Stimulated activated effector memory CD8-positive, alpha-beta T cell treated with anti-CD3 and anti-CD28 coated beads, Interleukin-12 subunit alpha, Interleukin-12 subunit beta, amount 100 ng/mL, for 72 hours (primary cell): ENCODE measurements at regions not wholly inside any gene's neighbourhood (a gene's known extent, or its start where the extent isn't known, plus 50 kb on each side); places are given as distances from the start of the nearest gene placed in this dataset.
"Not testable (repeated sequence)": the region's sequence is repeated elsewhere in the genome, so short reads cannot be mapped to it uniquely, and the experiment has no call there.

Source experiments
- ATAC-seq: fragments of 150-1000 bp; cut with Tn5 transposase; 2 replicates; pipeline ENCODE4 v1.10.0; 2021
- DNase-seq, 2 donors: peaks; one replicate each; pipeline ENCODE4 v3.0.0; 2021 to 2022; ENCODE audit warnings: low spot score in 2 of 2
- H3K27ac Mint-ChIP-seq: one replicate; pipeline ENCODE4 v1.8.0; 2022; ENCODE audit warnings: mild to moderate bottlenecking, mixed read lengths
- H3K36me3 Mint-ChIP-seq: one replicate; pipeline ENCODE4 v1.8.0; 2022; ENCODE audit warnings: mild to moderate bottlenecking, mixed read lengths
- H3K4me1 Mint-ChIP-seq: one replicate; pipeline ENCODE4 v1.8.0; 2022; ENCODE audit warnings: mixed read lengths
- H3K4me3 Mint-ChIP-seq: one replicate; pipeline ENCODE4 v1.8.0; 2022; ENCODE audit warnings: mild to moderate bottlenecking, mixed read lengths
- H3K9me3 Mint-ChIP-seq: one replicate; pipeline ENCODE4 v1.8.0; 2022; ENCODE audit warnings: mixed read lengths

DNA sequence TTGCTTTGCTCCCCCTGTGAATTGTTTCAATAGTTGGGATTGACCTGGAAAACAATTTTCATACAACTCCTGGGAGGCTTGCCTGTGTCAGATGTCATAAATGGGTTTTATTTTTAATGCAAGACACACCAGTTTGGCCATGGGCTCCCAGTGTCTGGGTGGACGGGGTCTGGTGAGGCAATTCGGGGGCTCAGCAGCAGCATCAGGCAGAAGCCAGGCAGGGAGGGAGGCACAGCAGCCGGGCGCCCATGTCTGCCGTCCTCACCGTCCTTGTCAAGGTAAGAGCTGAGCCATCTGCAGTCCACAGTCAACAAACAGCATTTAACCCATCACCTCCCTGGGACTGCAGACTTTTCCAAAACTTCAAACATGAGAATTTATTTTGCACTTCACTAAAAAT, 150.6 kb downstream of the NPIPB11 start:
- not testable (repeated sequence) for H3K4me1 Mint-ChIP-seq, H3K9me3 Mint-ChIP-seq, ATAC-seq, H3K36me3 Mint-ChIP-seq, H3K27ac Mint-ChIP-seq, DNase-seq, H3K4me3 Mint-ChIP-seq

GRCh38 chr16:29255496-29255796, 151.1 kb downstream of the NPIPB11 start:
- H3K36me3 Mint-ChIP-seq, H3K4me3 Mint-ChIP-seq, DNase-seq, H3K4me1 Mint-ChIP-seq, H3K9me3 Mint-ChIP-seq, H3K27ac Mint-ChIP-seq, ATAC-seq: not testable (repeated sequence)

GRCh38 chr16:29254676-29255495, 151.6 kb downstream of the NPIPB11 start:
- Mint-ChIP-seq H3K36me3 (no peaks in the 10 kb centered on the region), H3K4me1 (no peaks in the 10 kb centered on the region), H3K27ac (no peak overlapping the region), H3K4me3 (no peak overlapping the region), H3K9me3 (no peaks in the 10 kb centered on the region)
- no peak for ATAC-seq
- no peak for DNase-seq

DNA sequence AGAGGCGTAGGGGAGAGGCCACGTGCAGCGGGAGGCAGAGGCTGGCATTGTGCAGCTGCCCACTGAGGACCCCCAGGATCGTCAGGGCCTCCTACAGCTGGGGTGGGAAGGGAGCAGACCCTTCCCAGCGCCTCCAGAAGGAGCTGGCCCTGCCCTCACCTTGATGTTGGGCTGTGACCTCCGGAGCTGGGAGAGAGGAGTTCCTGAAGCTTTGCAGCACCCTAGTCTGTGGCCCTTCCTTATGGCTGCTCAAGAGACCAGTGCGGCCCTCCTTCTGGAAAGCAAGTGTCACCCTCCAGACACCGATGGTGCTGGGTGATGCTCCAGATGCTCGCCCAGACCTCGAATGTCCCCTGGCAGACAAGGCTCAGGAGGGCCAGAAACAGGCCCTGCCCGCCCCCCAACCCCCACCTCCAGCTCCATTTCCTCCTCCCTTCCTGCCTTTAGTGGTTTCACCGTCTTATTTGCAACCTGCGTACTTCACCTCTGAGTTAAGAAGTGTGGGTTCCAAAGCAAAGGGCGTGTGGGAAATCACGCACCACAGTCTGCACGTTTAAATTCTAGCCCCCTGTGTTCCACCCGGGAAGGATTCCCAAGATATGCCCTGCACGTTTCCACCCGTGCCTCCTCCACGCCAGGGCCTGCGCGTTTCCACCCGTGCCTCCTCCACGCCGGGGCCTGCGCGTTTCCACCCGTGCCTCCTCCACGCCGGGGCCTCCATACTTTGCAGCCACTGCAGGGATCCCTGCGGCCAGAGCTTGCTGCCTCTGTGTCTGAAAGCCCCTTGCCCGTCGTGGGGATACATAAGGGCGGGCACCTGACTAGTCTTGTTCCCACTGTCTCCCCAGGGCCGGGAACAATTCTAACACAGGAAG, 152.6 kb downstream of the NPIPB11 start:
- DNase-seq, H3K9me3 Mint-ChIP-seq, ATAC-seq, H3K4me3 Mint-ChIP-seq, H3K36me3 Mint-ChIP-seq, H3K4me1 Mint-ChIP-seq: not testable (repeated sequence)
- peak overlapping the region; percentile 14 for H3K27ac Mint-ChIP-seq

DNA sequence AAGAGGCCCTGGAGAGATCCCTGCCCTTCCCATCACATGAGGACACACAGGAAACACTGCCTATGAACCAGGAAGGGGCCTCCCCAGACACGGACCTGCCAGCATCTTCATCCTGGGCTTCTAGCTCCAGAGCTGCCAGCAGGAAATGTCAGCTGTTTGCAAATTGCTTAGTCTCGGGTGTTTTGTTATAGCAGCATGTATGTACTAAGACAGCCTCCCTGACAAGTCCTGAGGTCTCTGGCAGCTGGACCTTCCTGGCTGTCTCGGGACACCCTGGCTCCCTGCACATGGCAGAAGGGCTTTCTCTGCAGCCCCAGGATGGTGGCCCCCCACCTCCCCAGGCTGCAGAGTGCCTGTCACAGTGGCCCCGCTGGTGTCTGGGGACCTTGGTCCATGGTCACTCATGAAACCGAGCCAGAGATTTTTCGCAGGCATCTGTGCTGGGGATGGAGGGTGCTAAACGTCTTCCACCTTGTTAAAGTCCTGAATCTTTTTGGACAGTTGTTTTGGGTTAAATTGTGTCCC, 153.4 kb downstream of the NPIPB11 start:
- not testable (repeated sequence) for H3K36me3 Mint-ChIP-seq, H3K4me3 Mint-ChIP-seq, H3K27ac Mint-ChIP-seq, ATAC-seq, DNase-seq, H3K4me1 Mint-ChIP-seq, H3K9me3 Mint-ChIP-seq

- not testable (repeated sequence) for H3K4me3 Mint-ChIP-seq, H3K9me3 Mint-ChIP-seq, H3K27ac Mint-ChIP-seq, DNase-seq, ATAC-seq, H3K36me3 Mint-ChIP-seq, H3K4me1 Mint-ChIP-seq
Measured at GRCh38 chr16:29252311-29252710, 154.2 kb downstream of the NPIPB11 start.

DNA sequence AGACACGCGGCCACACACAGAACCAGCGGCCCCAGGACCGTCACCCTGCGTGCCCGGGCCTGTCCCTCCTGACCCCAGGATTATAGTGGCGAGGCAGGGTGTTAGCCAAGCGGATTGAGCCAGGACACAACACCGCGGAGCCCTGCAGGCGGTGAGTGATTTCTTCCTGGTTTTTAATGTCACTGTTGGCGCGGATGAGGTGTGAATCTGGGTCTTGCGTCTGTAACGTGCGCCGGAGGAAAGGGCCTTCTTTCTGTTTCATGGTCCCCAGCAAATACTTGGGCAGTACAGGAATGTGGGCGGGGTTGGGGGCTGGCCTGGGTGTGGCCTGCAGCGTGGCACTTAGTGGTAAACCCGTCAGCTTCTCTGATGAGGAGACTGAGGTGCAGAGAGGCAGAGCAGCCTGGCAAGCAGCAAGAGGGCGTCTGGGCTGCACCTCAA, 154.9 kb downstream of the NPIPB11 start:
- H3K36me3 Mint-ChIP-seq, DNase-seq, H3K9me3 Mint-ChIP-seq, H3K27ac Mint-ChIP-seq, H3K4me3 Mint-ChIP-seq, ATAC-seq: not testable (repeated sequence)
- H3K4me1 Mint-ChIP-seq: peaks cover 10% of the 10 kb centered on the region

DNA sequence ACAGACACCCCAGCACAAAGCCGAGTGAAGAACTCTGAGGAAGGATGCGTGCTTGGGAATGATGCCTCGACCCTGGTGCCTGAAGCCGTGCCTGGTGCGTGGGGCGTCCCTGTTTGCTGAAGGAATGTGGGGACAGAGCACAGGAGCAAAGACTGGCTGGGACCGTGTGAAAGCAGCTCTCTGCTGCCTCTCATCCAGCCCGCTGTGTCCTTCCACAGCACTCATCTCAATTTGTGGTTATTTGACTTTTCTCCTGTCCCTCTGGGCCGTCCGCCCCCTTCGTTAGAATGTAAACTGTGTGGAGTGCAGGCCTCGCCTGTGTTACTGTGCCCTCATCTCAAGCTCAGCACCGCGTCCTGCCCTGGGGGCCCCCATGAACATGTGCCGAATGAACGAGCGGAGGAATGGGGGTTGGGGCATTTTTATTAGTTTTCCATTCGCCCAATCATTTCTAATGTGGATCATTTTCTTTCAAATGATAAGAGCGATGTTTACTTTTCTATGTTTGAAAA, 155.5 kb downstream of the NPIPB11 start:
- not testable (repeated sequence) for H3K27ac Mint-ChIP-seq, ATAC-seq, H3K9me3 Mint-ChIP-seq, H3K36me3 Mint-ChIP-seq, DNase-seq, H3K4me3 Mint-ChIP-seq
- peaks cover 10% of the 10 kb centered on the region for H3K4me1 Mint-ChIP-seq

DNA sequence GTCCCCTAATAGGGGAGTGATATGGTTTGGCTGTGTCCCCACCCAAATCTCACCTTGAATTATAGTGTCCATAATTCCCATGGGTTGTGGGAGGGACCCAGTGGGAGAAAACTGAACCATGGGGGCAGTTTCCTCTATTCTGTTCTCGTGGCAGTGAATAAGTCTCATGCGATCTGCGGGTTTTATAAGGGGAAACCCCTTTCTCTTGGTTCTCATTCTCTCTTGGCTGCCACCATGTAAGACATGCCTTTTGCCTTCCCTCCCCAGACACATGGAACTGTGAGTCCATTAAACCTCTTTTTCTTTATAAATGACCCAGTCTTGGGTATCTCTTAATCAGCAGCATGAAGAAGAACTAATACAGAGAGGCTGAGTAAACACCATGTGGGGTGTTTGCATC, 156.0 kb downstream of the NPIPB11 start:
- H3K27ac Mint-ChIP-seq, H3K36me3 Mint-ChIP-seq, H3K9me3 Mint-ChIP-seq, ATAC-seq, DNase-seq, H3K4me3 Mint-ChIP-seq: not testable (repeated sequence)
- peaks cover 10% of the 10 kb centered on the region for H3K4me1 Mint-ChIP-seq

DNA sequence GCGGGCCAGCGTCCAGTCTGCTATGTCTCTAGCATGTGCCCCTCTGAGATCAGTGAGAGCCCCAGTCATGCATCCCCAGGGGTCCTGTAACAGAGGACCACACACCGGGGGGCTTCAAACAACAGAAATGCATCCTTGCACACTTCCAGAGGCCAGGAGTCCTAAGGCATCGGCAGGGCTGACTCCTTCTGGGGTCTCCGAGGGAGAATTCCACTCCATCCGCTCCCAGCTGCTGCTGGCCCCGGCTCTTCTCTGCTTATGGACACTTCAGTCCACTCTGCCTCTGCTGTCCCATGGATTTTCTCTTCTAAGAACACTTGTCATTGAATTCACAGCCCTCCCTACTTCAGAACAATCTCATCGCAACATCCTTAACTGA, 157.6 kb downstream of the NPIPB11 start:
- H3K4me3 Mint-ChIP-seq, ATAC-seq, H3K9me3 Mint-ChIP-seq, H3K36me3 Mint-ChIP-seq, DNase-seq: not testable (repeated sequence)
- Mint-ChIP-seq H3K27ac (peak overlapping the region; percentile 78), H3K4me1 (peaks cover 10% of the 10 kb centered on the region)

- peak; percentile 26 for ATAC-seq
- Mint-ChIP-seq H3K4me3 (peak overlapping the region; percentile 33), H3K27ac (peak overlapping the region; percentile 78), H3K4me1 (peaks cover 10% of the 10 kb centered on the region)
- H3K9me3 Mint-ChIP-seq, DNase-seq, H3K36me3 Mint-ChIP-seq: not testable (repeated sequence)
Measured at GRCh38 chr16:29248306-29248939, 158.1 kb downstream of the NPIPB11 start.

GRCh38 chr16:29246091-29246490, 160.4 kb downstream of the NPIPB11 start:
- not testable (repeated sequence) for H3K4me3 Mint-ChIP-seq, ATAC-seq, H3K36me3 Mint-ChIP-seq, H3K9me3 Mint-ChIP-seq, DNase-seq
- Mint-ChIP-seq H3K4me1 (peaks cover 10% of the 10 kb centered on the region), H3K27ac (peak overlapping the region; percentile 58)

DNA sequence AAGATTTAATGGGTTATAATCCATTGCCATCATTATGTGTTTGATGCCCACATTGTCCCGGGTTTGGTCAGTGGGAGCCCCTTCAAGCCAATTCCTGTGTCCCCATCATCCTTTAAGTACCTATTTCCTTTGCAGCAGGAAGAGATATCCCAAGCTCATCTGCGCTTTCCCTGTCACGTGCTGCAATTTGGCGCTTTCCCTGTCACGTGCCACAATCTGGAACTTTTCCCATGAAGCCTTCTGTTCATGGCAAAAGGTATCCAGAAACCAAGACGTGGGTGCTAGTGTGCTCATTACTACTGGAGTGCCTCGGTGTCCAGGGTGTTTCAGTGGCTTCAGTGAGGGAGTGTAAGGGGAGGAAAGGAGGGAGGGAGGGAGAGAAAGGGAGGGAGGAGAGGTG, 168.5 kb downstream of the NPIPB11 start:
- Mint-ChIP-seq H3K4me1 (no peaks in the 10 kb centered on the region), H3K9me3 (no peaks in the 10 kb centered on the region), H3K4me3 (no peak overlapping the region), H3K27ac (no peak overlapping the region), H3K36me3 (no peaks in the 10 kb centered on the region)
- DNase-seq (no peak), ATAC-seq (no peak)

- H3K4me1 Mint-ChIP-seq, ATAC-seq, H3K36me3 Mint-ChIP-seq, H3K4me3 Mint-ChIP-seq, H3K27ac Mint-ChIP-seq, H3K9me3 Mint-ChIP-seq, DNase-seq: not testable (repeated sequence)
Measured at GRCh38 chr16:29237495-29237894, 169.0 kb downstream of the NPIPB11 start.

- not testable (repeated sequence) for ATAC-seq, H3K27ac Mint-ChIP-seq, H3K36me3 Mint-ChIP-seq, H3K4me3 Mint-ChIP-seq, H3K4me1 Mint-ChIP-seq, H3K9me3 Mint-ChIP-seq, DNase-seq
Measured at GRCh38 chr16:29237023-29237422, 169.5 kb downstream of the NPIPB11 start.
